SU-DHL-6 (cell line): ENCODE measurements at regions not wholly inside any gene's neighbourhood (a gene's known extent, or its start where the extent isn't known, plus 50 kb on each side); places are given as distances from the start of the nearest gene placed in this dataset.

ENCODE experiments used
- H2AFZ ChIP-seq: fragments of 200-600 bp; sonication (generic); 2 replicates; pipeline ENCODE4 v1.6.1; 2014; ENCODE audit warnings: low read depth, mild to moderate bottlenecking, moderate library complexity, mixed read lengths, antibody characterized with exemption, low read length; ENCODE audit not compliant: severe bottlenecking
- H3F3A ChIP-seq: fragments of 200-600 bp; shearing (Covaris generic); 2 replicates; pipeline ENCODE4 v1.6.0; 2016; ENCODE audit warnings: antibody characterized with exemption, mild to moderate bottlenecking; ENCODE audit not compliant: insufficient read depth
- H3K27ac ChIP-seq: fragments of 200-600 bp; sonication (generic); 2 replicates; pipeline ENCODE4 v1.5.1; 2016; ENCODE audit warnings: low read depth, mild to moderate bottlenecking, low read length, moderate library complexity, mixed read lengths
- H3K27me3 ChIP-seq: fragments of 200-600 bp; sonication (generic), shearing (Covaris generic); 2 replicates; pipeline ENCODE4 v1.6.0; 2014; ENCODE audit warnings: mild to moderate bottlenecking, low read length
- H3K36me3 ChIP-seq: fragments of 200-600 bp; sonication (generic); 2 replicates; pipeline ENCODE4 v1.6.1; 2014; ENCODE audit warnings: mild to moderate bottlenecking, low read length, mixed read lengths
- H3K4me2 ChIP-seq: fragments of 300-600, 200-600 bp; shearing (Covaris generic), sonication (generic); 2 replicates; pipeline ENCODE4 v1.6.0; 2014; ENCODE audit warnings: low read length, low read depth, mild to moderate bottlenecking; ENCODE audit not compliant: poor library complexity, severe bottlenecking
- H3K4me3 ChIP-seq: fragments of 200-600 bp; sonication (generic); 2 replicates; pipeline ENCODE4 v1.5.1; 2014; ENCODE audit warnings: antibody characterized with exemption, low read length, mild to moderate bottlenecking, mixed read lengths; ENCODE audit not compliant: insufficient read depth, poor library complexity, severe bottlenecking
- H3K79me2 ChIP-seq: fragments of 200-600 bp; sonication (generic); 2 replicates; pipeline ENCODE4 v1.6.1; 2014; ENCODE audit warnings: mild to moderate bottlenecking, low read length, moderate library complexity; ENCODE audit not compliant: insufficient read depth
- H3K9ac ChIP-seq: fragments of 200-600 bp; sonication (generic); 2 replicates; pipeline ENCODE4 v1.7.0; 2014; ENCODE audit warnings: mild to moderate bottlenecking, low read length
- H3K9me2 ChIP-seq: fragments of 200-600 bp; sonication (generic); replicated peaks from 2 replicates; pipeline ENCODE4 v1.6.1; 2014; ENCODE audit warnings: low read length; ENCODE audit not compliant: insufficient read depth
- H3K9me3 ChIP-seq: fragments of 200-600 bp; sonication (generic); 2 replicates; pipeline ENCODE4 v1.6.1; 2014; ENCODE audit warnings: low read length, mixed read lengths; ENCODE audit not compliant: insufficient read depth
- H4K20me1 ChIP-seq: fragments of 200-600 bp; sonication (generic); 2 replicates; pipeline ENCODE4 v1.6.1; 2014; ENCODE audit warnings: low read depth, mild to moderate bottlenecking, antibody characterized with exemption, low read length, moderate library complexity, mixed read lengths
- EZH2phosphoT487 ChIP-seq: fragments of 200-600 bp; sonication (generic), shearing (Covaris generic); conservative IDR thresholded peaks from 2 replicates; pipeline ENCODE4 v1.6.1; 2018; ENCODE audit warnings: mild to moderate bottlenecking, antibody characterized with exemption, low read length, moderate library complexity, mixed read lengths
- TF ChIP-seq, protein P1 (sequence below): fragments of 200-600 bp; sonication (generic); IDR thresholded peaks from one replicate; pipeline ENCODE4 v1.5.1; 2017; ENCODE audit warnings: antibody characterized with exemption, mild to moderate bottlenecking, low read length, moderate library complexity; ENCODE audit not compliant: insufficient read depth, poor library complexity, severe bottlenecking

- Histone ChIP-seq H3K9ac (no peak overlapping the region), H3K9me2 (no peaks in the 10 kb centered on the region), H3K27me3 (no peaks in the 10 kb centered on the region), H3K4me2 (no peak overlapping the region), H3K36me3 (no peaks in the 10 kb centered on the region), H3K27ac (no peak overlapping the region), H3K9me3 (no peaks in the 10 kb centered on the region), H2AFZ (no peak overlapping the region), H3K4me3 (no peak overlapping the region), H3F3A (no peaks in the 10 kb centered on the region), H4K20me1 (no peaks in the 10 kb centered on the region), H3K79me2 (no peaks in the 10 kb centered on the region)
- no peak for TF ChIP-seq EZH2phosphoT487
- TF ChIP-seq, protein P1, sequence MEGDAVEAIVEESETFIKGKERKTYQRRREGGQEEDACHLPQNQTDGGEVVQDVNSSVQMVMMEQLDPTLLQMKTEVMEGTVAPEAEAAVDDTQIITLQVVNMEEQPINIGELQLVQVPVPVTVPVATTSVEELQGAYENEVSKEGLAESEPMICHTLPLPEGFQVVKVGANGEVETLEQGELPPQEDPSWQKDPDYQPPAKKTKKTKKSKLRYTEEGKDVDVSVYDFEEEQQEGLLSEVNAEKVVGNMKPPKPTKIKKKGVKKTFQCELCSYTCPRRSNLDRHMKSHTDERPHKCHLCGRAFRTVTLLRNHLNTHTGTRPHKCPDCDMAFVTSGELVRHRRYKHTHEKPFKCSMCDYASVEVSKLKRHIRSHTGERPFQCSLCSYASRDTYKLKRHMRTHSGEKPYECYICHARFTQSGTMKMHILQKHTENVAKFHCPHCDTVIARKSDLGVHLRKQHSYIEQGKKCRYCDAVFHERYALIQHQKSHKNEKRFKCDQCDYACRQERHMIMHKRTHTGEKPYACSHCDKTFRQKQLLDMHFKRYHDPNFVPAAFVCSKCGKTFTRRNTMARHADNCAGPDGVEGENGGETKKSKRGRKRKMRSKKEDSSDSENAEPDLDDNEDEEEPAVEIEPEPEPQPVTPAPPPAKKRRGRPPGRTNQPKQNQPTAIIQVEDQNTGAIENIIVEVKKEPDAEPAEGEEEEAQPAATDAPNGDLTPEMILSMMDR: no peak
Observed at GRCh38 chr2:193562031-193562430, 1367.3 kb upstream of the TMEFF2 start.

DNA sequence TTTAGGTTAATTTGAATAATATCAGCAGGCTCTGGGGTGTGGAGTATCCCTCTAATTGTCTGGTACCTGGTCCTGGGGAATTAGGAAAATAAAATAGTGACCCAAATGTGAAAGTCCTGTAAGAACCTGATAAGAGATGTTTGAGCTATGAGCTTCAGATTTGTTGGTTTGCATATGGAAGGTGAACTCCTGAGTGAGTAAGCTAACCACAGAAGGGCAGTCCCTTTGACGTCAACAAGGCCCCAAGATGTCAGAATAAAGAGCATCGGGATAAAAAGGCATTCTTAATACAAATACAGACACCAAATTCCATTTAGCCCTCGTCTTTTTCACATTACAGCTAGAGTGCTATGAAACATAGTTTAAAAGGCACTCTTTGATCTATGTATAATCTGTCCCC, 1366.3 kb upstream of the TMEFF2 start:
- H3K9me3 ChIP-seq: no peaks in the 10 kb centered on the region
- no peak overlapping the region for H3K27ac ChIP-seq
- H3F3A ChIP-seq: no peaks in the 10 kb centered on the region
- H3K9ac ChIP-seq: no peak overlapping the region
- no peaks in the 10 kb centered on the region for H3K79me2 ChIP-seq
- H2AFZ ChIP-seq: no peak overlapping the region
- no peaks in the 10 kb centered on the region for H3K27me3 ChIP-seq
- TF ChIP-seq, protein P1: no peak
- TF ChIP-seq EZH2phosphoT487: no peak
- no peak overlapping the region for H3K4me2 ChIP-seq
- no peaks in the 10 kb centered on the region for H3K36me3 ChIP-seq
- H3K9me2 ChIP-seq: no peaks in the 10 kb centered on the region
- H4K20me1 ChIP-seq: no peaks in the 10 kb centered on the region
- H3K4me3 ChIP-seq: no peak overlapping the region

DNA sequence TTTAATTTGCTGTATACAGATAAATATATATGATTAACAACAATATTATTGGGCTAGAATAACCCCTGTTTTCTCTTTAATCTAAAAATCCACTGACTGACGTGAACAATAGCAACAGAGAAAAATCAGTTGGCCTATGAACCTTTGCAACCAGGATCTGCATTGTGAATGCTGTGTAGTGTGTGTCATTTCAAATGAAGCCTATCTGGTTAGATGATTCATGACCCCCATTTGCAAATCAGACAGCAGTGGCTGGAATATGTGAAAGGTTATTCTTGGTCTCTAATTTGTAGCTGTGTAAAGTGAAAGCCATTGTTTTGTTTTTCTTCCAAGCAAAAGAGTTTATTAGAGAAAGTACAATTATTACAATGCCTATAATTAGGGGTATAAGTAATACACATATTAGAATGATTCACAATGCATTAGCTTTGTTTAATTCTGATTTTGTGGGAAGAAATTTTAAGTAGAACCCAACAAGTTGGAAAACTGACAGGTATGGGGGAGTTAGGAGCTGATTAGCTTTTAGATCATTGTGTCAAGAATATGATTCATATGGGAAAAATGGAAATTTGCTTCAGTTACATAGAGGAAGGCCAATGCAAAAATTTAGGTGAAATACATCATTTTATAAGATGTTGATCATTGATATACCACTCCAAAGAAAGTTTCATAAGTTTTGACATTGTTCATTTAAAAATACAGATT, 1362.2 kb upstream of the TMEFF2 start:
- TF ChIP-seq, protein P1: no peak
- no peak for TF ChIP-seq EZH2phosphoT487
- Histone ChIP-seq H3K9ac (no peak overlapping the region), H3K9me2 (no peaks in the 10 kb centered on the region), H3K79me2 (no peaks in the 10 kb centered on the region), H3K27ac (no peak overlapping the region), H2AFZ (no peak overlapping the region), H3K9me3 (no peaks in the 10 kb centered on the region), H4K20me1 (no peaks in the 10 kb centered on the region), H3K36me3 (no peaks in the 10 kb centered on the region), H3K4me3 (no peak overlapping the region), H3K27me3 (no peaks in the 10 kb centered on the region), H3K4me2 (no peak overlapping the region), H3F3A (no peaks in the 10 kb centered on the region)
